Lower leg skin (tissue), 3 donors: ENCODE measurements at regions not wholly inside any gene's neighbourhood (a gene's known extent, or its start where the extent isn't known, plus 50 kb on each side); places are given as distances from the start of the nearest gene placed in this dataset.

ENCODE experiments used
- CTCF ChIP-seq, 3 donors: fragments of 450-650 bp; IDR thresholded peaks; one replicate each; pipeline ENCODE4 v1.5.1; 2016; ENCODE audit warnings: antibody characterized with exemption in 3 of 3, mild to moderate bottlenecking in 3 of 3, moderate library complexity in 2 of 3
- POLR2A ChIP-seq, 2 donors: fragments of 450-650 bp; IDR thresholded peaks; one replicate each; pipeline ENCODE4 v1.6.1; 2016 to 2017; ENCODE audit warnings: antibody characterized with exemption in 2 of 2, mild to moderate bottlenecking in 1 of 2, moderate library complexity in 1 of 2

- TF ChIP-seq POLR2A (IDR thresholded peaks at IDR 0.05) (no peak), CTCF (IDR thresholded peaks at IDR 0.05) (no peak)
These were observed 113.6 kb upstream of the ZFP64 start for GRCh38 chr20:52305024-52305645.
